ENCODE measurements at regions not wholly inside any gene's neighbourhood (a gene's known extent, or its start where the extent isn't known, plus 50 kb on each side); places are given as distances from the start of the nearest gene placed in this dataset.

DNA sequence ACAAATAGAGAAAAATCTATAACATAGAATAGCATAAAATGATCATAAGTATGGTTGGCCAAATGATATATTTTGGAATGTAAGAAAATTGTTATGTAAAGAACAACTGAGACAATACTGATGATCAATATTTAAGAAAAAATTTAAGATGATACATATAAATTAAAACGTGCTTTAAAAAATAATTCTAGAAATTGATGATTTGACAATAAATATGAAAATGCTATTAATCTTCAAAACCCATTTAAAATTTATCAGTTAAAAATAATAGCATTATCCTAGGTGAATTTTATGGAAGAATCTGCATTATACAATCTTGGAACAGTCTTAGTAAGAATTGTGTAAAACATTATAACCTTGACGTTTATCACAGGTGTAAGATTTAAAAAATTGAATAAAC is 95.1 kb upstream of the DACH1 start:
- no TSS peak for BruUV-seq (replicated peaks)
- Histone ChIP-seq H3K9ac (ENCODE audit: low read length) (no peak overlapping the region), H3K79me2 (ENCODE audit: insufficient read depth, low read length) (no peaks in the 10 kb centered on the region), H3K27ac (ENCODE audit: low read depth, low read length) (no peak overlapping the region), H3K4me1 (ENCODE audit: control insufficient read depth in 1 of 2, insufficient read depth in 2 of 2, low read length in 2 of 2) (no peaks in the 10 kb centered on the region), H3K9me3 (ENCODE audit: control insufficient read depth in 1 of 2, insufficient read depth in 1 of 2, low read depth in 1 of 2, low read length in 2 of 2) (no peaks in the 10 kb centered on the region), H3K27me3 (ENCODE audit: insufficient read depth, low read length) (no peaks in the 10 kb centered on the region), H3K4me3 (replicated peaks in 1 of 2; ENCODE audit: low read depth in 1 of 2, low read length in 2 of 2) (no peak overlapping the region), H4K20me1 (ENCODE audit: insufficient read depth) (no peaks in the 10 kb centered on the region), H3K36me3 (ENCODE audit: control insufficient read depth in 1 of 2, insufficient read depth in 2 of 2, low read length in 2 of 2) (no peaks in the 10 kb centered on the region), H2AFZ (ENCODE audit: low read depth, low read length, poor library complexity, severe bottlenecking) (no peak overlapping the region), H3K9me2 (ENCODE audit: insufficient read depth) (no peaks in the 10 kb centered on the region; the same call in 1 of the 2 replicates), H3K4me2 (ENCODE audit: low read length) (no peak overlapping the region)
- DNase-seq (ENCODE audit: low read depth, low spot score), result no peak
- CTCF ChIA-PET, result no interaction called here
- POLR2A ChIA-PET, result no interaction called here
- RAD21 ChIA-PET (ENCODE audit: low non-redundant PET in 1 of 2, low total read pairs in 2 of 2, uncharacterized antibody in 2 of 2, unreplicated experiment in 2 of 2), result no interaction called here
- ATAC-seq, result no peak
- intact Hi-C loops (cut with micrococcal nuclease), result no loop called here
- TF ChIP-seq EZH2phosphoT487 (IDR thresholded peaks at IDR 0.05; ENCODE audit: borderline replicate concordance) (no peak), CBX3 (IDR thresholded peaks at IDR 0.05; ENCODE audit: low read depth) (no peak), FOSL1 (IDR thresholded peaks at IDR 0.05; ENCODE audit: low read depth) (no peak), POLR2A (IDR thresholded peaks at IDR 0.05; ENCODE audit: borderline replicate concordance, extremely low read depth, insufficient read depth, insufficient read length) (no peak), ZFX (IDR thresholded peaks at IDR 0.05) (no peak), TCF7L2 (IDR thresholded peaks at IDR 0.05; ENCODE audit: borderline replicate concordance, extremely low read depth, insufficient read depth, insufficient read length) (no peak), EZH2 (IDR thresholded peaks at IDR 0.05) (no peak)

DNA sequence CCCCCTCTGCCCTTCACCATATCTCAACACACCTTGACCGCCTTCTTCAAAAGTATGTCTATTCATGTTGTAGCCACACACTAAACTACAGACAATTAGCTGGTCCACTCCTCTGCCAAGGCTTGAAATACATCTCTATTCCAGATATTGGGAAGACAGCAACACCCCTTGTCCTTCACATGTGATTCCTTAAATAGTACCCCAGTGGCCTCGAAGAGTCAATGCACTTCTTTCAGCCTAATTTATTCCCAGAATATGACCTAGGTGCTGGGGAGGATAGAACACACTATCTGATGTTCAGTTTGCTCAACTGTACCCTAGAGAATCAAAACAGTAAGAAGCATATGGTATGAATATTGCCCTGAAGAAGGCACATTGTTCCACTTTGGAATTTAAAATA is 82.4 kb upstream of the DACH1 start:
- intact Hi-C loops (cut with micrococcal nuclease), result no loop called here
- no peaks in the 10 kb centered on the region for H3K36me3 ChIP-seq (ENCODE audit: control insufficient read depth in 1 of 2, insufficient read depth in 2 of 2, low read length in 2 of 2)
- no peaks in the 10 kb centered on the region for H3K9me3 ChIP-seq (ENCODE audit: control insufficient read depth in 1 of 2, insufficient read depth in 1 of 2, low read depth in 1 of 2, low read length in 2 of 2)
- ChIA-PET POLR2A (no interaction called here), RAD21 (ENCODE audit: low non-redundant PET in 1 of 2, low total read pairs in 2 of 2, uncharacterized antibody in 2 of 2, unreplicated experiment in 2 of 2) (no interaction called here), CTCF (no interaction called here)
- no peaks in the 10 kb centered on the region for H3K79me2 ChIP-seq (ENCODE audit: insufficient read depth, low read length)
- H3K9me2 ChIP-seq (ENCODE audit: insufficient read depth), result no peaks in the 10 kb centered on the region
- BruUV-seq (replicated peaks), result no TSS peak
- H4K20me1 ChIP-seq (ENCODE audit: insufficient read depth), result no peaks in the 10 kb centered on the region
- no peak overlapping the region for H2AFZ ChIP-seq (ENCODE audit: low read depth, low read length, poor library complexity, severe bottlenecking)
- DNase-seq (ENCODE audit: low read depth, low spot score) (no peak), ATAC-seq (no peak)
- H3K27me3 ChIP-seq (ENCODE audit: insufficient read depth, low read length), result no peaks in the 10 kb centered on the region
- H3K27ac ChIP-seq (ENCODE audit: low read depth, low read length), result no peak overlapping the region
- no peak overlapping the region for H3K9ac ChIP-seq (ENCODE audit: low read length)
- no peak overlapping the region for H3K4me3 ChIP-seq (replicated peaks in 1 of 2; ENCODE audit: low read depth in 1 of 2, low read length in 2 of 2)
- no peak overlapping the region for H3K4me2 ChIP-seq (ENCODE audit: low read length)
- H3K4me1 ChIP-seq (ENCODE audit: control insufficient read depth in 1 of 2, insufficient read depth in 2 of 2, low read length in 2 of 2), result no peaks in the 10 kb centered on the region
- TF ChIP-seq, protein P1, sequence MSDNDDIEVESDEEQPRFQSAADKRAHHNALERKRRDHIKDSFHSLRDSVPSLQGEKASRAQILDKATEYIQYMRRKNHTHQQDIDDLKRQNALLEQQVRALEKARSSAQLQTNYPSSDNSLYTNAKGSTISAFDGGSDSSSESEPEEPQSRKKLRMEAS (IDR thresholded peaks at IDR 0.05), result no peak
- TF ChIP-seq, protein P2, sequence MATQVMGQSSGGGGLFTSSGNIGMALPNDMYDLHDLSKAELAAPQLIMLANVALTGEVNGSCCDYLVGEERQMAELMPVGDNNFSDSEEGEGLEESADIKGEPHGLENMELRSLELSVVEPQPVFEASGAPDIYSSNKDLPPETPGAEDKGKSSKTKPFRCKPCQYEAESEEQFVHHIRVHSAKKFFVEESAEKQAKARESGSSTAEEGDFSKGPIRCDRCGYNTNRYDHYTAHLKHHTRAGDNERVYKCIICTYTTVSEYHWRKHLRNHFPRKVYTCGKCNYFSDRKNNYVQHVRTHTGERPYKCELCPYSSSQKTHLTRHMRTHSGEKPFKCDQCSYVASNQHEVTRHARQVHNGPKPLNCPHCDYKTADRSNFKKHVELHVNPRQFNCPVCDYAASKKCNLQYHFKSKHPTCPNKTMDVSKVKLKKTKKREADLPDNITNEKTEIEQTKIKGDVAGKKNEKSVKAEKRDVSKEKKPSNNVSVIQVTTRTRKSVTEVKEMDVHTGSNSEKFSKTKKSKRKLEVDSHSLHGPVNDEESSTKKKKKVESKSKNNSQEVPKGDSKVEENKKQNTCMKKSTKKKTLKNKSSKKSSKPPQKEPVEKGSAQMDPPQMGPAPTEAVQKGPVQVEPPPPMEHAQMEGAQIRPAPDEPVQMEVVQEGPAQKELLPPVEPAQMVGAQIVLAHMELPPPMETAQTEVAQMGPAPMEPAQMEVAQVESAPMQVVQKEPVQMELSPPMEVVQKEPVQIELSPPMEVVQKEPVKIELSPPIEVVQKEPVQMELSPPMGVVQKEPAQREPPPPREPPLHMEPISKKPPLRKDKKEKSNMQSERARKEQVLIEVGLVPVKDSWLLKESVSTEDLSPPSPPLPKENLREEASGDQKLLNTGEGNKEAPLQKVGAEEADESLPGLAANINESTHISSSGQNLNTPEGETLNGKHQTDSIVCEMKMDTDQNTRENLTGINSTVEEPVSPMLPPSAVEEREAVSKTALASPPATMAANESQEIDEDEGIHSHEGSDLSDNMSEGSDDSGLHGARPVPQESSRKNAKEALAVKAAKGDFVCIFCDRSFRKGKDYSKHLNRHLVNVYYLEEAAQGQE (IDR thresholded peaks at IDR 0.05; ENCODE audit: low read depth), result no peak
- TF ChIP-seq POLR2A (IDR thresholded peaks at IDR 0.05; ENCODE audit: borderline replicate concordance, extremely low read depth, insufficient read depth, insufficient read length), result no peak
- no peak for TF ChIP-seq TCF7L2 (IDR thresholded peaks at IDR 0.05; ENCODE audit: borderline replicate concordance, extremely low read depth, insufficient read depth, insufficient read length)
- TF ChIP-seq SRF (IDR thresholded peaks at IDR 0.05; ENCODE audit: low read depth), result no peak
- TF ChIP-seq SIN3A (IDR thresholded peaks at IDR 0.05; ENCODE audit: low read depth), result no peak
- no peak for TF ChIP-seq RAD21 (IDR thresholded peaks at IDR 0.05; ENCODE audit: low read depth)
- TF ChIP-seq CBX3 (IDR thresholded peaks at IDR 0.05; ENCODE audit: low read depth), result no peak
- TF ChIP-seq SP1 (IDR thresholded peaks at IDR 0.05; ENCODE audit: low read depth), result no peak
- no peak for TF ChIP-seq FOSL1 (IDR thresholded peaks at IDR 0.05; ENCODE audit: low read depth)
- TF ChIP-seq, protein P3, sequence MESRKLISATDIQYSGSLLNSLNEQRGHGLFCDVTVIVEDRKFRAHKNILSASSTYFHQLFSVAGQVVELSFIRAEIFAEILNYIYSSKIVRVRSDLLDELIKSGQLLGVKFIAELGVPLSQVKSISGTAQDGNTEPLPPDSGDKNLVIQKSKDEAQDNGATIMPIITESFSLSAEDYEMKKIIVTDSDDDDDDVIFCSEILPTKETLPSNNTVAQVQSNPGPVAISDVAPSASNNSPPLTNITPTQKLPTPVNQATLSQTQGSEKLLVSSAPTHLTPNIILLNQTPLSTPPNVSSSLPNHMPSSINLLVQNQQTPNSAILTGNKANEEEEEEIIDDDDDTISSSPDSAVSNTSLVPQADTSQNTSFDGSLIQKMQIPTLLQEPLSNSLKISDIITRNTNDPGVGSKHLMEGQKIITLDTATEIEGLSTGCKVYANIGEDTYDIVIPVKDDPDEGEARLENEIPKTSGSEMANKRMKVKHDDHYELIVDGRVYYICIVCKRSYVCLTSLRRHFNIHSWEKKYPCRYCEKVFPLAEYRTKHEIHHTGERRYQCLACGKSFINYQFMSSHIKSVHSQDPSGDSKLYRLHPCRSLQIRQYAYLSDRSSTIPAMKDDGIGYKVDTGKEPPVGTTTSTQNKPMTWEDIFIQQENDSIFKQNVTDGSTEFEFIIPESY (IDR thresholded peaks at IDR 0.05; ENCODE audit: extremely low read depth, insufficient replicate concordance, low read length), result no peak
